ENCODE measurements at regions not wholly inside any gene's neighbourhood (a gene's known extent, or its start where the extent isn't known, plus 50 kb on each side); places are given as distances from the start of the nearest gene placed in this dataset.

- Histone ChIP-seq H3K27me3 (replicated peaks; ENCODE audit: control insufficient read depth, insufficient read depth, low read length) (no peaks in the 10 kb centered on the region; the same call in none of the 2 replicates), H3K4me1 (no peaks in the 10 kb centered on the region), H3K4me3 (ENCODE audit: low read depth, low read length) (no peak overlapping the region), H3K36me3 (ENCODE audit: control insufficient read depth, insufficient read depth, low read length) (no peaks in the 10 kb centered on the region), H3K9me3 (no peaks in the 10 kb centered on the region)
- no peaks in the 10 kb centered on the region for H3K9me3 Mint-ChIP-seq (ENCODE audit: unreplicated experiment)
- TF ChIP-seq, protein P1, sequence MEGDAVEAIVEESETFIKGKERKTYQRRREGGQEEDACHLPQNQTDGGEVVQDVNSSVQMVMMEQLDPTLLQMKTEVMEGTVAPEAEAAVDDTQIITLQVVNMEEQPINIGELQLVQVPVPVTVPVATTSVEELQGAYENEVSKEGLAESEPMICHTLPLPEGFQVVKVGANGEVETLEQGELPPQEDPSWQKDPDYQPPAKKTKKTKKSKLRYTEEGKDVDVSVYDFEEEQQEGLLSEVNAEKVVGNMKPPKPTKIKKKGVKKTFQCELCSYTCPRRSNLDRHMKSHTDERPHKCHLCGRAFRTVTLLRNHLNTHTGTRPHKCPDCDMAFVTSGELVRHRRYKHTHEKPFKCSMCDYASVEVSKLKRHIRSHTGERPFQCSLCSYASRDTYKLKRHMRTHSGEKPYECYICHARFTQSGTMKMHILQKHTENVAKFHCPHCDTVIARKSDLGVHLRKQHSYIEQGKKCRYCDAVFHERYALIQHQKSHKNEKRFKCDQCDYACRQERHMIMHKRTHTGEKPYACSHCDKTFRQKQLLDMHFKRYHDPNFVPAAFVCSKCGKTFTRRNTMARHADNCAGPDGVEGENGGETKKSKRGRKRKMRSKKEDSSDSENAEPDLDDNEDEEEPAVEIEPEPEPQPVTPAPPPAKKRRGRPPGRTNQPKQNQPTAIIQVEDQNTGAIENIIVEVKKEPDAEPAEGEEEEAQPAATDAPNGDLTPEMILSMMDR (IDR thresholded peaks at IDR 0.05; ENCODE audit: insufficient read depth in 1 of 2, low read depth in 1 of 2, low read length in 1 of 2, severe bottlenecking in 1 of 2, unreplicated experiment in 1 of 2) = no peak
- no peaks in the 10 kb centered on the region for H3K36me3 Mint-ChIP-seq (ENCODE audit: insufficient read depth, unreplicated experiment)
- H3K4me1 Mint-ChIP-seq (ENCODE audit: low read depth, unreplicated experiment) = no peaks in the 10 kb centered on the region
- BruUV-seq (replicated peaks) = no TSS peak
- H3K27me3 Mint-ChIP-seq (ENCODE audit: insufficient read depth, unreplicated experiment) = no peaks in the 10 kb centered on the region
- POLR2A ChIA-PET = no interaction called here
- CTCF ChIA-PET = interaction anchor here (0.7 kb wide), 1 partner anchor 18 kb away, joined by 3 read pairs; no protein-coding TSS in a partner anchor
- DNase-seq = no peak
- no peak overlapping the region for H3K27ac Mint-ChIP-seq (ENCODE audit: unreplicated experiment)
- H3K4me3 Mint-ChIP-seq (ENCODE audit: unreplicated experiment) = no peak overlapping the region
- intact Hi-C loops (cut with micrococcal nuclease; ENCODE audit: unreplicated experiment) = no loop called here
Observed at GRCh38 chr10:65556006-65556405, 1369.8 kb upstream of the LRRTM3 start.

DNA sequence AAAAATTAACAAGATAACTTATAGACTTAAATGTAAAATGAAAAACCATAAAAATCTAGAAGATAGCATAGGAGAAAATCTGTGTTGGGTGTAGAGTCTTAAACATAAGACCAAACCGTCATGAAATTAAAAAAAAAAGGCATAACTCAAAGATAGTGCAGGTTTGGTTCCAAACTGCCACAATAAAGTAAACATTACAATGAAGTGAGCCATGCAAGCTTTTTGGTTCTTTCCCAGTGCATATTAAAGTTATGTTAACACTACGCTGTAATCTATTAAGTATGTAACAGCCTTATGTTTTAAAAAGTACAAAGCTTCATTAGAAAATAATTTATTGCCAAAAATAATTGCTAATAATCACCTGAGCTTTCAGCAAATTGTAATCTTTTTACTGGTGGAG lies 1366.5 kb upstream of the LRRTM3 start:
- Histone ChIP-seq H3K36me3 (ENCODE audit: control insufficient read depth, insufficient read depth, low read length) (no peaks in the 10 kb centered on the region), H3K4me1 (no peaks in the 10 kb centered on the region), H3K4me3 (ENCODE audit: low read depth, low read length) (no peak overlapping the region), H3K9me3 (no peaks in the 10 kb centered on the region), H3K27me3 (replicated peaks; ENCODE audit: control insufficient read depth, insufficient read depth, low read length) (no peaks in the 10 kb centered on the region; the same call in 1 of the 2 replicates)
- Mint-ChIP-seq H3K27me3 (ENCODE audit: insufficient read depth, unreplicated experiment) (peaks cover 4% of the 10 kb centered on the region), H3K36me3 (ENCODE audit: insufficient read depth, unreplicated experiment) (no peaks in the 10 kb centered on the region), H3K4me1 (ENCODE audit: low read depth, unreplicated experiment) (no peaks in the 10 kb centered on the region), H3K4me3 (ENCODE audit: unreplicated experiment) (no peak overlapping the region), H3K27ac (ENCODE audit: unreplicated experiment) (no peak overlapping the region), H3K9me3 (ENCODE audit: unreplicated experiment) (no peaks in the 10 kb centered on the region)
- DNase-seq = no peak
- intact Hi-C loops (cut with micrococcal nuclease; ENCODE audit: unreplicated experiment) = no loop called here
- TF ChIP-seq, protein P1 (IDR thresholded peaks at IDR 0.05; ENCODE audit: insufficient read depth in 1 of 2, low read depth in 1 of 2, low read length in 1 of 2, severe bottlenecking in 1 of 2, unreplicated experiment in 1 of 2) = no peak
- ChIA-PET CTCF (no interaction called here), POLR2A (no interaction called here)
- no TSS peak for BruUV-seq (replicated peaks)

DNA sequence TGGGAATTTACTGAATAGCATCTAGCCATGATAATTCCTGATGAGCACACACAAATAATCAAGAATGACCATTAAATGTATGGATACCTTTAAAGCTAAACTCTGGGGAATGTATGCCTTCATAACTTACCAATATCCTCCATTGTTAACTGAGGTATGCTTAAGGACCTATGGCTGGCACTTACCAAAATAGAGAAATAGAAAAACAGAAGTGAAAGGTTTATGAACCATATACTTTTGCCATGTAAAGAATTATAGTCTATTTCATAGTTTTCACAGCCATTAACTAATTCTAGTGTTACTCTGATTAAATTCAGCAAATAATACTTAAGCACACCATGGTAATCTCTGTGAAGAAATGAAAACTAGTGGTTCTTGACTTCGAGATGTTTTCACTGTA lies 1360.6 kb upstream of the LRRTM3 start:
- Mint-ChIP-seq H3K4me1 (ENCODE audit: low read depth, unreplicated experiment) (no peaks in the 10 kb centered on the region), H3K27ac (ENCODE audit: unreplicated experiment) (no peak overlapping the region), H3K9me3 (ENCODE audit: unreplicated experiment) (no peaks in the 10 kb centered on the region), H3K36me3 (ENCODE audit: insufficient read depth, unreplicated experiment) (no peaks in the 10 kb centered on the region), H3K27me3 (ENCODE audit: insufficient read depth, unreplicated experiment) (peaks cover 7% of the 10 kb centered on the region), H3K4me3 (ENCODE audit: unreplicated experiment) (no peak overlapping the region)
- Histone ChIP-seq H3K4me3 (ENCODE audit: low read depth, low read length) (no peak overlapping the region), H3K9me3 (no peaks in the 10 kb centered on the region), H3K36me3 (ENCODE audit: control insufficient read depth, insufficient read depth, low read length) (no peaks in the 10 kb centered on the region), H3K4me1 (no peaks in the 10 kb centered on the region), H3K27me3 (replicated peaks; ENCODE audit: control insufficient read depth, insufficient read depth, low read length) (no peaks in the 10 kb centered on the region)
- ChIA-PET CTCF (no interaction called here), POLR2A (no interaction called here)
- intact Hi-C loops (cut with micrococcal nuclease; ENCODE audit: unreplicated experiment) = no loop called here
- DNase-seq = no peak
- TF ChIP-seq, protein P1 (IDR thresholded peaks at IDR 0.05; ENCODE audit: insufficient read depth in 1 of 2, low read depth in 1 of 2, low read length in 1 of 2, severe bottlenecking in 1 of 2, unreplicated experiment in 1 of 2) = no peak
- BruUV-seq (replicated peaks) = no TSS peak

All from Caco-2 (cell line).